ENCODE measurements at regions not wholly inside any gene's neighbourhood (a gene's known extent, or its start where the extent isn't known, plus 50 kb on each side); places are given as distances from the start of the nearest gene placed in this dataset.

GRCh38 chr11:134552749-134553148, 140.7 kb upstream of the B3GAT1 start:
- DNase-seq (ENCODE audit: low read depth): no peak

GRCh38 chr11:134545521-134545920, 133.5 kb upstream of the B3GAT1 start:
- DNase-seq (ENCODE audit: low read depth): no peak

GRCh38 chr11:134544095-134544815, 132.2 kb upstream of the B3GAT1 start:
- DNase-seq (ENCODE audit: low read depth): no peak

GRCh38 chr11:134543645-134544044, 131.6 kb upstream of the B3GAT1 start:
- DNase-seq (ENCODE audit: low read depth): no peak

GRCh38 chr11:134543241-134543640, 131.2 kb upstream of the B3GAT1 start:
- DNase-seq (ENCODE audit: low read depth): no peak

GRCh38 chr11:134542401-134543165, 130.5 kb upstream of the B3GAT1 start:
- no peak for DNase-seq (ENCODE audit: low read depth)

- DNase-seq (ENCODE audit: low read depth): no peak
Measured at GRCh38 chr11:134541951-134542350, 129.9 kb upstream of the B3GAT1 start.

GRCh38 chr11:134541355-134541754, 129.3 kb upstream of the B3GAT1 start:
- no peak for DNase-seq (ENCODE audit: low read depth)

- DNase-seq (ENCODE audit: low read depth): no peak
Measured at GRCh38 chr11:134539285-134539684, 127.2 kb upstream of the B3GAT1 start.

- no peak for DNase-seq (ENCODE audit: low read depth)
Measured at GRCh38 chr11:134538742-134539141, 126.7 kb upstream of the B3GAT1 start.

GRCh38 chr11:134537941-134538340, 125.9 kb upstream of the B3GAT1 start:
- DNase-seq (ENCODE audit: low read depth): no peak

GRCh38 chr11:134537296-134537695, 125.3 kb upstream of the B3GAT1 start:
- no peak for DNase-seq (ENCODE audit: low read depth)

- no peak for DNase-seq (ENCODE audit: low read depth)
Measured at GRCh38 chr11:134536677-134537076, 124.6 kb upstream of the B3GAT1 start.

GRCh38 chr11:134536219-134536618, 124.2 kb upstream of the B3GAT1 start:
- DNase-seq (ENCODE audit: low read depth): no peak

- DNase-seq (ENCODE audit: low read depth): no peak
Measured at GRCh38 chr11:134535029-134536025, 123.3 kb upstream of the B3GAT1 start.

GRCh38 chr11:134533511-134533910, 121.5 kb upstream of the B3GAT1 start:
- no peak for DNase-seq (ENCODE audit: low read depth)

- DNase-seq (ENCODE audit: low read depth): no peak
Measured at GRCh38 chr11:134532921-134533421, 120.9 kb upstream of the B3GAT1 start.

- no peak for DNase-seq (ENCODE audit: low read depth)
Measured at GRCh38 chr11:134532131-134532920, 120.3 kb upstream of the B3GAT1 start.

GRCh38 chr11:134531327-134532130, 119.5 kb upstream of the B3GAT1 start:
- DNase-seq (ENCODE audit: low read depth): no peak

GRCh38 chr11:134530636-134531326, 118.7 kb upstream of the B3GAT1 start:
- no peak for DNase-seq (ENCODE audit: low read depth)

Data from ELR (cell line).